HG02973 (cell line): ENCODE measurements at regions not wholly inside any gene's neighbourhood (a gene's known extent, or its start where the extent isn't known, plus 50 kb on each side); places are given as distances from the start of the nearest gene placed in this dataset.

Experiments used
- ATAC-seq: cut with Tn5 transposase; IDR thresholded peaks from one replicate; pipeline ENCODE4 v1.9.1; 2021; ENCODE audit warnings: moderate library complexity; ENCODE audit not compliant: unreplicated experiment

DNA sequence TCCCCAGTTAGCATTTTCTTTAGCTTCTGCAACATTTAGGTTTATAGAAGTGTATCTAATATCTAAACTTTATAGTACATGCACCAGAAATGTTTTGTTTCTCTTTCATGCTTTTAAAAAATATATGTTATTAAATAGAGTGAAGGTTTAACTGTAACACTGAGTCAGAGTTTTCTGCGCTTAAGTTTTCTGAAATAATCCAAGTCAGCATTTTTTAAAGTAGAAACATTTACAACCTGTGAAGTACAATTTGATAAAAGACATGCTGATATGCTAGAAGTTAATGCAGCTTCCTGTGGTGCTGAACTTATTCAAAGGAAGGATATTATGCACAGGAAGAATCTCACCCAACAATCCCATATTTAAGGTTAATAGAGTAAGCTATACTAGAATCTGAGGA, 1096.8 kb downstream of the LRFN5 start:
- ATAC-seq: no peak

- ATAC-seq: no peak
These were observed 1080.7 kb downstream of the LRFN5 start for GRCh38 chr14:42687421-42687820.

DNA sequence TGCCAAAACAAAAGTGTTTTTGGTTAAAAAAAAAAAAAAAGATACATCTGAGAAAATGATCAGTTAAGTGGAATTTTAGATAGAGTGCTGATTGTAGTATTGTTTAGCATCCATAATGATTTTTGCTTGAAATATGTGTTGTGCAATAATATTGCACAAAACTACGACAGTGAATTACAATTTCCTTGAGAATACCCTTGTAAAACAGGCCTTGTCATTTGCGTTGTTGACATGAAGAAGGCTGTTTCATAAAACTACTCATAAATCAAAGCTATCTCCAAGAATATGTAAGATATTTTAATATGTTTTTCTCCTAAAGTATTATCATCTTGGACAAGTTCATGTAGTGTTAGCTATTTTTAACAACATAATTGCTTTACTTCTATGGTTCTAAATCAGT, 1077.0 kb downstream of the LRFN5 start:
- no peak for ATAC-seq

DNA sequence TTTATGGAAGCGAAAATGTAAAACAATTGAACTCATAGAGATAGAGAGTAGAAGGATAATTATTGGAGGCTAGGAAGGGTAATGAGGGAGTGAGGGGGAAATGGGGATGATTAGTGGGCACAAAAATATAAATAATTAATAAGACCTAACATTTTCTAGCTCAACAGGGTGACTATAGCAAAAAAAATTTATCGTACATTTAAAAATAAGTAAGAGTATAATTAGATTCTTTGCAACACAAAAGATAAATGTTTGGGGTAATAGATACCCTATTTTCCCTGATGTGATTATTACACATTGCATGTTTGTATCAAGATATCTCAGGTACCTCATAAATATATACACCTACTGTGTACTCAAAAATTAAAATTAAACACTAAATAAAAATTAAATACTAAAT, 1070.0 kb downstream of the LRFN5 start:
- ATAC-seq: no peak

DNA sequence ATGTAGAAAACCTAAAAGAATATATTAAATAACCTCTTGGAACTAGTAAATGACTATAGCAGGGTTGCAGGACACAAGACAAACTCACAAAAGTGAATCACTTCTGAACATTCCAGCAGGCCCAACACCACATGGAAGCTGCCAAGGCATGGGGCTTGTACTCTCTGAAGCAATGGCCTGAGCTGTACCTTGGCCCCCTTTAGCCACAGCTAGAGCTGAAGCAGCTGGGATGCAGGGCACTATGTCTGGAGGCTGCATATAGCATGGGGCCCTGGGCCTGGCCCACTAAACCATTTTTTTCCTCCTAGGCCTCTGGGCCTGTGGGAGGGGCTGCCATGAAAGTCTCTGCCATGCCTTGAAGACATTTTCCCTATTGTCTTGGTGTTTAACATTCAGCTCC, 1067.3 kb downstream of the LRFN5 start:
- no peak for ATAC-seq

DNA sequence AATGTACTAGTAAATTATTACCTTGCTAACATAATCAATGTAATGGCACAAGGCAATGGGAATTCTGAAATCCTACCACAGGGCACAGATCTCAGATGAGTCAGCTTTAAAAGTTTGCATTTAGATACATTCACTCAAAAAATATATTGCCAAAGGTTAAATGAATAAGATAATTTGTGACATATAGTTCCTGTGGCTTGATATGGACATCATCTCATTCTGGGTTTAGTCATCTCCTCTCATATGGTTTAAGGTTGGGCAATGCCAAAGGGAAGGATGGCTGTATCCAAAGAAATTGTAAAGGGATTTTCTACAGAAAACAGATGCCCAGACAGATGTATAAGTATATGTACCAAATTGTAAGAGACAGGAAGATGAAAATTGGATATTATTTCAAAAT, 1065.0 kb downstream of the LRFN5 start:
- ATAC-seq: no peak

- ATAC-seq: no peak
These were observed 1058.4 kb downstream of the LRFN5 start for GRCh38 chr14:42665083-42665482.

GRCh38 chr14:42664190-42664589, 1057.5 kb downstream of the LRFN5 start:
- ATAC-seq: no peak

DNA sequence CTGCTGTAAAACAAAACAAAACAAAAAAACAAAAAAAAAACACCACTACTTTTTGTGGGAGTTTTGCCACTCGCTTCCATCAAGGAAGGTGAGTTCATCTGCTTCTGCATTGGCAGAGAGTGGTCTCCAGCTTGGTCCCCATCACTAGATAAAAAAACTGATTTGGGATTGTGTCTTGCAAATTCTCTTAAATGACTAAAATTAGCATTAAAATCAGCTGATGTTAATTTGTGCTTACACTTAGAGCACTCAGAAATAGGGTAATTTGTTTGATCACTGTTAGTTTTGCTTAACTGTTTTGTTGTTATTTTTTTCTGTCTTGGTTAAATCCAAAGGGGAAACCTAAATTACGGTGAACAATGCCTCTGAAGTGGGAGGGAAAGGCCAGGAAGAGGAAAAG, 1048.0 kb downstream of the LRFN5 start:
- no peak for ATAC-seq

DNA sequence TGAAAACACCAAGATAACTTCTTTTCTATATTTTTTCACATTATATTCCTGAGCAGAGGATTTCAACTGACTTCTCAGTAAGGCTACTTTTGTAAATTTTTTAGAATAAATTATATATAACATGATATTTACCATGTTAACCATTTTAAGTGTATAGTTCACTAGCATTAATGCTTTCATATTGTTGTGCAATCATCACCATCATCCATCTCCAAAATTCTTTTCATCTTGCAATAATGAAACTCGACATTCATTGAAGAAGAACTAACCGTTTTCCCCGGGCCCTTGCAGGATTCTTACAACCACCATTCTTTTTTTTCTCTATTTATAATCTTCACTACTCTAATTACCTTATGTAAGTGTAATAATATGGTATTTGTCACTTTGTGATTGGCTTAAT, 1036.1 kb downstream of the LRFN5 start:
- no peak for ATAC-seq

DNA sequence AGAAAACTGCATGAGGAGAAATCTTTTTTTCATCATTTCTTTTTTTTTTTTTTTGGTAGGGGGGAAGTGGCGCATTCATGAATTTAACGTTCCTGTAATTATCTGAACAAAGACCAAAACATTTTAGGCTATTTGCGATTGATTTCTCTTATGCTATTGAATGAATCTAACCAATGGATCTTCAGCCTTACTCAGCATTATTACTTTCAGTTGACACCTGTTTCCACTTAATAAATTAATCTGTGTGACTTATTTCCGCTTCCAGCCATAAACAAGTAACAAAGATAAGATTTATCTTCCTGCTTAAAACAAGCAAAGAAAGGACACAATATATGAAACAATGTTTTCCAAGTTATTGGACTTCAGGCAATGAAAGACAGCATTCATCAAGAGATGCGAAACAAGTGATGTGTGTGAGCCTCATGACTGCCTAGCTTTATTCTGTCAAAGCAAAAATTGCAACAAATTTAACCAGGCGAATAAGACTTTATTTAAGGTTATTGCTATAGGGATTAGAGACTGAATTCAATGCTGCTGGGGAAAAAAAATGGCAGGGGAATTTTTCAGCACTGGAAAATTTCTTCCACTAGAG, 1026.9 kb downstream of the LRFN5 start:
- no peak for ATAC-seq

DNA sequence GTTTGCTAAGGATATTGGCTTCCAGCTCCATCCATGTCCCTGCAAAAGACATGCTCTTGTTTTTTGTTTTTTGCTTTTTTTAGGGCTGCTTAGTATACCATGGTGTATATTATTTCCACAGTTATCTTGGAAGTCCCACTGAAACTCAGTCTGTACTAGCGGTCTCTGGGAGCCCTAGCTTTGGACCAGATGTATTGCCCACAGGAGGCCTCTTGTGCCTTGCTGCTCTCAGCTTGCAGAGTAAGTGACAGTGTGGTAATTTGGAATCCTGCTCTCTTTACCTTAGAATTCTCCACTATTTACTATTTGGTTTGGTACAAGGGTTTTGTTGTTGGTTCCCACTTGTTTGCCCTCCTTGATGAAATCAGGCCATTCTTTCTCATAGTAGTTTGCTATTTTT, 1022.9 kb downstream of the LRFN5 start:
- ATAC-seq: no peak

DNA sequence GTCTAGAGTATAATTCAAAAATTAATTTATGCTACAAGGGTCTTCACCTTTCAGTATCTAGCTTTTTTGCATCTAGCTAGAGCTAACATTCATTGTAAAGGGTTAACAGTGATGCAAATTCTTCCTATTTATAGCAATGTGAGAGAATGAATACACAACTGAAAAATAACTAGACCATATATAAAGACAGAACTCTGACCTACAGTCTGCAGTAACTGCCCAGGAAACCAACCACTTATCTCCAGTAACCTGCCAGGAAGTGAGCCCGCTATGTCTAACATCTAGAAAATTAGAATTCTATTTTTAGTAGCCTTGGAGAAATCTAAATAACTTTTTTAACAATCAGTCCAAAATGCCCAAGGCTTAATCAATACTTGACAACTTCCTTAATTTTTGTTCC, 1021.9 kb downstream of the LRFN5 start:
- ATAC-seq: no peak

GRCh38 chr14:42626986-42627385, 1020.3 kb downstream of the LRFN5 start:
- no peak for ATAC-seq

DNA sequence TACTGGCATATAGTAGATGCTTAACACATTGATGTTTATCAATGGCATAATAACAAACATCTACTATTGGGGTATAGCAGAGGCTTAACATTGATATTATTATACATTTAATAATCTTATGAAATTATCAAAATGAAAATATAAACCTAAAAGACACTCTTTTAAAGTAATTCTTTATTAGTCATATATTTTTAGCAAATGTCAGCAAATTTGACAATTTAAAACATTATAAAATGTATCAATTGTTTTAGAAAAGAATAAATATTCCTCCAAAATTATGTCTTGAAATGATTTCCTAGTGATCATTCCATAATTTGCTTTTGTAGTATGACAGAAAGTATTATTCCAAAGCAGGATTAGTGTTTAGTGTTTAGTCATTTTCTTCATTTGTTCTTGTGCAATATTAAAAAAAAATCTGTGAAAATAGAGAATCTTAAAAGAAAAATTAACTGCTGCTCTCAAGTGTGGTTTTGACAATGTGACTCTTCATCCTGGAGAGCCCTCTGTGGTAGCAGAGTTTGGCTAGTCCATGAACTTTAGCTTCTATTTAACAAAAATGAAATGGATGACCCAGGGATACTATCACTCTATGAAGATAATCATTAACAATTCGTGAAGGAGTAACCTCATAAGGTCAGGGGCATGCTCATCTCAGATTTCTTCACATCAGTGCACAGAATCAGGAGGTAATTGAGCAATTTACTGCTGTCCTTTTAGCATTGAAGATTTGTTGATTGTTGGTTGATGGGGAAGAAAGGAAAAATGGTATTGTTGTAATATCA, 1018.5 kb downstream of the LRFN5 start:
- no peak for ATAC-seq

DNA sequence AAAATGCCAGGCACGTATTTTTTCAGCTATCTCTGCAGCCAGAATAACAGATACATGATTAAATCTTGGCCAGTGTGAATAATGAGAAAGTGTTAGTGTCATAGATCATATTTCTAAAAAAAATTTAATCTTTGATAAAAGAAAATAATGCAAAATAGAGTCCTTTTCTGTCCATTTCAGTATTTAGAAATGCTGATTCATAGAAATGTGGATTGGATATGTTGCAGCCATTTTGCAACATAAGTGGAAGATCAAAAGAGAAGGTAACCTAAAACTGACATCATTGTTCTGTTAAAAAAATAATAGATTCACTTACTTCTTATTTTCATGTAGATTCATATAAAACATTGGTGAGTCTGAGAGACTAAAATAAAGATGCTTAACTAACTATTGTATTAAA, 1010.3 kb downstream of the LRFN5 start:
- ATAC-seq: no peak

- ATAC-seq: no peak
These were observed 1000.2 kb downstream of the LRFN5 start for GRCh38 chr14:42606839-42607238.

- no peak for ATAC-seq
These were observed 995.7 kb downstream of the LRFN5 start for GRCh38 chr14:42602336-42602845.

DNA sequence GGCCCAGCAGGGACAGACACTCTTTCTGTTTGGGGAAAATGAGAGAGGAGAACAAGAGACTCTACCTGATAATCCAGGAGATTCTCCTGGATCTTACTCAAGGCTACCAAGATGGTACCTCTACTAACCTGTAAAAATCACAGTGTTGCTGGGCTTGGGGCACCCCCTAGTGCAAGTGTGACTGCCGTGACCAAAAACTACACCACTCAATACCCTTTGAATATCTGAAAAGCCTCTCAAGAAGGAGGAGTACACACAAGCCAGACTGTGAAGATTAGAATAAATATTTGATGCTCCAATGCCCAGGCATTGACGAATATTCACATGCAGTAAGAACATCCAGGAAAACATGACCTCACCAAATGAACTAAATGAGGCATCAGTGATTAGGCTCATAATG, 965.4 kb downstream of the LRFN5 start:
- ATAC-seq: no peak

DNA sequence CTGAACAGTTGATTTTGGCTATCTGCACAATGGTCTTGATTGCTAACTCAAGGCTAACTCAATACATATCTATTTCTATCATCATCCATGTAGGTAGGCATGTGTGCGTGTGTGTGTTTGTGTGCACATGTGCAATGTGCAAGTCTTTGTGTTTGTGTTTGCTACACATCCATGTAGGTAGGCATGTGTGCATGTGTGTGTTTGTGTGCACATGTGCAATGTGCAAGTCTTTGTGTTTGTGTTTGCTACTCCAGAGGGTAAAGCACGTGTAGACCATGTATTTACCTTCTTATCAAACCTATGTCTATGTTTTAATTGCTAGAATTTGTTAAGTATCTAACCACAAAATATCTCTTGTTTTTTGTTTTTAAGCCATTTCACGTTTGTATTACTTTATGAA, 962.6 kb downstream of the LRFN5 start:
- no peak for ATAC-seq

GRCh38 chr14:42565556-42565955, 958.9 kb downstream of the LRFN5 start:
- no peak for ATAC-seq

DNA sequence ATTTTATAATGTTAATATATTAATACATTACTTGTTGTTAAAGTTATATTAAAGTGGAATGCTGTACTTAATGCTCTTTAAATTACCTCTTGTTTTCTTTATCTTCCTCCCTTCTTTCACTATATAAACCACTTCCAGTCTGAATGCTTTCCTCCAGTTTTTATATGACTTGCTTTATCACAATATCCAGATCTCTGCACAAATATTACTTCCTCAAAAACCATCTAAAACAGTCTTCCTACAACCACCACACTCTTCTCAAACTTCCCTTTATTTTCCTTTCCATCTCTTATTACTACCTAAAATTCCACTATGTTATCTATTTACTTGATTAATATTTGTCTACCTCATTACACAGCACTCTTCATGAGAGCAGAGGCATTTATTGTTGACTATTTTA, 956.6 kb downstream of the LRFN5 start:
- no peak for ATAC-seq

GRCh38 chr14:42556551-42556950, 949.9 kb downstream of the LRFN5 start:
- no peak for ATAC-seq
